ENCODE measurements at regions not wholly inside any gene's neighbourhood (a gene's known extent, or its start where the extent isn't known, plus 50 kb on each side); places are given as distances from the start of the nearest gene placed in this dataset.
"Not testable (repeated sequence)": the region's sequence is repeated elsewhere in the genome, so short reads cannot be mapped to it uniquely, and the experiment has no call there.

- peak in 1 of 2 donors; percentile 22 for DNase-seq (ENCODE audit: low read depth in 2 of 2)
These were observed 92.6 kb upstream of the THOC3 start for GRCh38 chr5:176060472-176061268.

GRCh38 chr5:176061269-176061622 is 93.1 kb upstream of the THOC3 start:
- DNase-seq (ENCODE audit: low read depth in 2 of 2), result not testable (repeated sequence)

- not testable (repeated sequence) for DNase-seq (ENCODE audit: low read depth in 2 of 2)
These were observed 93.5 kb upstream of the THOC3 start for GRCh38 chr5:176061660-176062059.

GRCh38 chr5:176066262-176066945 is 98.3 kb upstream of the THOC3 start:
- not testable (repeated sequence) for DNase-seq (ENCODE audit: low read depth in 2 of 2)

GRCh38 chr5:176067162-176067561 is 99.0 kb upstream of the THOC3 start:
- not testable (repeated sequence) for DNase-seq (ENCODE audit: low read depth in 2 of 2)

GRCh38 chr5:176067948-176068347 is 99.8 kb upstream of the THOC3 start:
- not testable (repeated sequence) for DNase-seq (ENCODE audit: low read depth in 2 of 2)

- not testable (repeated sequence) for DNase-seq (ENCODE audit: low read depth in 2 of 2)
These were observed 106.0 kb upstream of the THOC3 start for GRCh38 chr5:176073996-176074571.

GRCh38 chr5:176083717-176084116 is 115.6 kb upstream of the THOC3 start:
- DNase-seq (ENCODE audit: low read depth in 2 of 2), result not testable (repeated sequence)

GRCh38 chr5:176103083-176103482 is 135.0 kb upstream of the THOC3 start:
- not testable (repeated sequence) for DNase-seq (ENCODE audit: low read depth in 2 of 2)

GRCh38 chr5:176112888-176113287 is 125.3 kb upstream of the SIMC1 start:
- DNase-seq (ENCODE audit: low read depth in 2 of 2), result not testable (repeated sequence)

- not testable (repeated sequence) for DNase-seq (ENCODE audit: low read depth in 2 of 2)
These were observed 124.4 kb upstream of the SIMC1 start for GRCh38 chr5:176113673-176114335.

- not testable (repeated sequence) for DNase-seq (ENCODE audit: low read depth in 2 of 2)
These were observed 123.4 kb upstream of the SIMC1 start for GRCh38 chr5:176114825-176115224.

- not testable (repeated sequence) for DNase-seq (ENCODE audit: low read depth in 2 of 2)
These were observed 120.5 kb upstream of the SIMC1 start for GRCh38 chr5:176117699-176118238.

- not testable (repeated sequence) for DNase-seq (ENCODE audit: low read depth in 2 of 2)
These were observed 115.9 kb upstream of the SIMC1 start for GRCh38 chr5:176122361-176122760.

GRCh38 chr5:176124120-176124519 is 114.1 kb upstream of the SIMC1 start:
- not testable (repeated sequence) for DNase-seq (ENCODE audit: low read depth in 2 of 2)

GRCh38 chr5:176131771-176132170 is 106.5 kb upstream of the SIMC1 start:
- DNase-seq (ENCODE audit: low read depth in 2 of 2), result no peak

GRCh38 chr5:176132471-176133288 is 105.5 kb upstream of the SIMC1 start:
- DNase-seq (ENCODE audit: low read depth in 2 of 2), result no peak

- DNase-seq (ENCODE audit: low read depth in 2 of 2), result peak in 1 of 2 donors; percentile 1
These were observed 104.8 kb upstream of the SIMC1 start for GRCh38 chr5:176133289-176133870.

GRCh38 chr5:176133877-176134276 is 104.3 kb upstream of the SIMC1 start:
- no peak for DNase-seq (ENCODE audit: low read depth in 2 of 2)

- no peak for DNase-seq (ENCODE audit: low read depth in 2 of 2)
These were observed 103.5 kb upstream of the SIMC1 start for GRCh38 chr5:176134529-176135223.

Data from activated CD4-positive, alpha-beta T cell treated with anti-CD3 and anti-CD28 coated beads for 24 hours (primary cell).